SK-N-SH (cell line): ENCODE measurements at regions not wholly inside any gene's neighbourhood (a gene's known extent, or its start where the extent isn't known, plus 50 kb on each side); places are given as distances from the start of the nearest gene placed in this dataset.

Experiments
- CTCF ChIA-PET: fragments of 300-600, 350-600 bp; formaldehyde crosslinking; extraction: SDS; loops from one replicate; lab custom pipeline; 2021; lab: Yijun Ruan, JAX
- POLR2A ChIA-PET: fragments of 350-600 bp; sonication (Branson Sonifier 250); formaldehyde crosslinking; extraction: SDS; loops from one replicate; lab custom pipeline; 2020; ENCODE audit warnings: antibody characterized with exemption, inconsistent platforms; lab: Yijun Ruan, JAX
- DNase-seq: peaks from one replicate; pipeline ENCODE4 v3.0.0; 2012
- H2AFZ ChIP-seq: fragments of 200-600 bp; sonication (generic); 2 replicates; pipeline ENCODE4 v1.8.1; 2016; ENCODE audit warnings: antibody characterized with exemption, mild to moderate bottlenecking, low read depth
- H3F3A ChIP-seq: fragments of 200-600 bp; sonication (generic); replicated peaks from 2 replicates; pipeline ENCODE3; 2016; ENCODE audit warnings: antibody characterized with exemption, mild to moderate bottlenecking; ENCODE audit not compliant: insufficient read depth
- H3K27ac ChIP-seq, 2 experiments: fragments of 200-500 bp in 1 of 2; fragments of 200-600 bp in 1 of 2; sonication (Bioruptor generic) in 1 of 2; sonication (generic), shearing (Covaris generic) in 1 of 2; 2 replicates each; pipeline versions ENCODE4 v1.5.1 to v1.6.1; 2014 to 2016; ENCODE audit warnings: low read depth in 2 of 2, inconsistent platforms in 1 of 2, low read length in 1 of 2, mild to moderate bottlenecking in 1 of 2, mixed read lengths in 1 of 2
- H3K27me3 ChIP-seq: fragments of 200-600 bp; sonication (generic), shearing (Covaris generic); 2 replicates; pipeline ENCODE4 v1.6.1; 2016; ENCODE audit warnings: mixed run types; ENCODE audit not compliant: insufficient read depth
- H3K36me3 ChIP-seq, 2 experiments: fragments of 200-500 bp in 1 of 2; fragments of 200-600 bp in 1 of 2; sonication (Bioruptor generic) in 1 of 2; sonication (generic) in 1 of 2; replicated peaks in 1 of 2; 2 replicates each; pipeline versions ENCODE3 to v1.5.1; 2014 to 2016; ENCODE audit warnings: low read length in 1 of 2, mild to moderate bottlenecking in 1 of 2; ENCODE audit not compliant: insufficient read depth in 2 of 2, control insufficient read depth in 1 of 2
- H3K4me1 ChIP-seq, 2 experiments: fragments of 200-500 bp in 1 of 2; fragments of 200-600 bp in 1 of 2; sonication (Bioruptor generic) in 1 of 2; sonication (generic), shearing (Covaris generic) in 1 of 2; 2 replicates each; pipeline versions ENCODE4 v1.5.1 to v1.6.1; 2014 to 2016; ENCODE audit warnings: low read depth in 1 of 2, low read length in 1 of 2, mixed run types in 1 of 2; ENCODE audit not compliant: insufficient read depth in 2 of 2, control insufficient read depth in 1 of 2
- H3K4me2 ChIP-seq: fragments of 200-600 bp; sonication (generic), shearing (Covaris generic); 2 replicates; pipeline ENCODE4 v1.6.1; 2017; ENCODE audit warnings: mixed run types
- H3K4me3 ChIP-seq, 2 experiments: fragments of 200-500 bp in 1 of 2; fragments of 200-600 bp in 1 of 2; sonication (Bioruptor generic) in 1 of 2; sonication (generic), shearing (Covaris generic) in 1 of 2; 2 replicates each; pipeline versions ENCODE4 v1.5.1 to v1.8.1; 2014 to 2016; ENCODE audit warnings: low read depth in 2 of 2, inconsistent platforms in 1 of 2, low read length in 1 of 2, mild to moderate bottlenecking in 1 of 2, mixed read lengths in 1 of 2, moderate library complexity in 1 of 2
- H3K79me2 ChIP-seq: fragments of 200-600 bp; sonication (generic); 2 replicates; pipeline ENCODE4 v1.8.1; 2017; ENCODE audit warnings: mild to moderate bottlenecking; ENCODE audit not compliant: insufficient read depth
- H3K9ac ChIP-seq: fragments of 200-600 bp; sonication (generic); 2 replicates; pipeline ENCODE4 v1.6.1; 2017; ENCODE audit warnings: mixed run types
- H3K9me2 ChIP-seq: fragments of 200-600 bp; sonication (generic); 2 replicates; pipeline ENCODE4 v1.6.1; 2017; ENCODE audit warnings: mixed run types
- H3K9me3 ChIP-seq: fragments of 200-600 bp; sonication (generic); 2 replicates; pipeline ENCODE4 v1.6.1; 2017; ENCODE audit warnings: mixed run types, mild to moderate bottlenecking, moderate library complexity
- H4K20me1 ChIP-seq: fragments of 200-600 bp; sonication (generic); 2 replicates; pipeline ENCODE4 v1.6.1; 2017; ENCODE audit warnings: mild to moderate bottlenecking, mixed run types; ENCODE audit not compliant: insufficient read depth
- ELF1 ChIP-seq: IDR thresholded peaks from 2 replicates; pipeline ENCODE4 v1.4.0; 2012
- EZH2phosphoT487 ChIP-seq: fragments of 200-600 bp; sonication (generic); IDR thresholded peaks from 2 replicates; pipeline ENCODE4 v1.6.1; 2017; ENCODE audit warnings: low read depth, mixed run types, mild to moderate bottlenecking, antibody characterized with exemption, moderate library complexity, borderline replicate concordance
- FOXJ3 ChIP-seq: sonication (generic); formaldehyde crosslinking; IDR thresholded peaks from 2 replicates; pipeline ENCODE4 v1.5.1; 2020; ENCODE audit warnings: mild to moderate bottlenecking, missing genetic modification reagents
- GABPA ChIP-seq: IDR thresholded peaks from 2 replicates; pipeline ENCODE4 v1.4.0; 2012; ENCODE audit warnings: low read depth, mild to moderate bottlenecking
- JUND ChIP-seq: IDR thresholded peaks from 2 replicates; pipeline ENCODE4 v1.4.0; 2012
- MAX ChIP-seq: IDR thresholded peaks from 2 replicates; pipeline ENCODE4 v1.4.0; 2012; ENCODE audit warnings: low read depth
- NFIC ChIP-seq: IDR thresholded peaks from 2 replicates; pipeline ENCODE4 v1.4.0; 2012; ENCODE audit warnings: borderline replicate concordance
- RAD21 ChIP-seq: IDR thresholded peaks from 2 replicates; pipeline ENCODE4 v1.6.1; 2012; ENCODE audit warnings: mild to moderate bottlenecking, low read length
- RCOR1 ChIP-seq: fragments of 150-350 bp; IDR thresholded peaks from 2 replicates; pipeline ENCODE4 v1.6.1; 2017; ENCODE audit warnings: antibody characterized with exemption, low read length
- RXRA ChIP-seq: IDR thresholded peaks from 2 replicates; pipeline ENCODE4 v1.4.0; 2012; ENCODE audit warnings: low read depth, mild to moderate bottlenecking, borderline replicate concordance
- SIN3A ChIP-seq: IDR thresholded peaks from 2 replicates; pipeline ENCODE4 v1.6.1; 2012; ENCODE audit warnings: low read depth, mild to moderate bottlenecking, low read length, moderate library complexity, borderline replicate concordance
- SMC3 ChIP-seq: IDR thresholded peaks from 2 replicates; pipeline ENCODE4 v1.6.1; 2012; ENCODE audit warnings: low read depth, low read length, improper control_type of control experiment
- TCF12 ChIP-seq: IDR thresholded peaks from 2 replicates; pipeline ENCODE4 v1.4.0; 2012
- USF1 ChIP-seq: IDR thresholded peaks from 2 replicates; pipeline ENCODE4 v1.4.0; 2012; ENCODE audit warnings: low read depth, borderline replicate concordance
- USF2 ChIP-seq: fragments of 150-350 bp; IDR thresholded peaks from 2 replicates; pipeline ENCODE4 v1.6.1; 2017; ENCODE audit warnings: antibody characterized with exemption, low read length, low read depth, borderline replicate concordance
- WGBS: methylation state at CpG from one replicate; pipeline ENCODE4 v1.1.6; 2017; ENCODE audit warnings: low lambda C conversion rate; 5-methylcytosine and 5-hydroxymethylcytosine counted together
- TF ChIP-seq, protein P1 (sequence below): IDR thresholded peaks from 2 replicates; pipeline ENCODE4 v1.4.0; 2012; ENCODE audit warnings: low read depth, borderline replicate concordance
- TF ChIP-seq, protein P2 (sequence below): IDR thresholded peaks from 2 replicates; pipeline ENCODE4; 2012
- TF ChIP-seq, protein P3 (sequence below): fragments of 200-600 bp; sonication (generic); IDR thresholded peaks from 2 replicates; pipeline ENCODE4 v1.6.1; 2017; ENCODE audit warnings: antibody characterized with exemption, mild to moderate bottlenecking, moderate library complexity

DNA sequence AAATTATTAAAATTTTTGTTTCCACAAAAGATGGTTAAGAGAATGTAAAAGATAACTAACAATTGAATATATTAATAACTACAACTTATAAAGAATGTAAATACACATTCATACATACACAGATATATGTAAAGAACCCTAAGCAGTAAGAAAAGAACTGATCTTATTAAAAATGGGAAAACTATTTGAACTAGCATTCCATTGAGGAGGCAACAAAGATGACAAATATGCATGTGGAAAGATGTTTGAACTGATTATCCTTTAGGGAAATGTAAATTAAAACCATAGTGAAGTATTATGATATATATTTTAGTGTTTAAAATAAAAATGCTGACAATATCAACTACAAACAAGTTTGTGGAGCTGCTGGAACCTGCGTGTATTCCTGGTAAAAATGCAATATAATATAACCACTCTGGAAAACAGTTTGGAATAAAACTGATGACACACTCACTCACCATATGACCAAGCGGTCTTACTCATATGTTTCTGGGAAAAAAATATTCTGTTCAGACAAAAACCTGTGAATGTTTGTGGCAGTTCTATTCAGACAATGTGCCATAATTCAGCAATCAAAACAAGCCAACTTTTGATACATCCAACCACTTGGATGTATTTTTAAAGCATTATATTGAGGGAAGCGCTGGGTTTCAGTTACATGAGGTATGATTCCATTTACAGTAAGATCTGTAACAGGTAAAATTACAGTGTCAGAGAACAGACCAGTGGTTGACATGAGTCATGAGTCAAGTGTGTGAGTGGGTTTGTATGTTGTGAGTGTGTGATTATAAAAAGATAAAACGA is 694.4 kb upstream of the SLITRK5 start:
- Histone ChIP-seq H3K9me2 (no peaks in the 10 kb centered on the region; the same call in 1 of the 2 replicates), H2AFZ (no peak overlapping the region), H3K4me3 (no peak overlapping the region), H3K4me1 (no peaks in the 10 kb centered on the region), H3K79me2 (no peaks in the 10 kb centered on the region), H4K20me1 (no peaks in the 10 kb centered on the region), H3F3A (no peaks in the 10 kb centered on the region), H3K27ac (no peak overlapping the region), H3K4me2 (no peak overlapping the region), H3K36me3 (no peaks in the 10 kb centered on the region), H3K27me3 (no peaks in the 10 kb centered on the region), H3K9ac (no peak overlapping the region), H3K9me3 (no peaks in the 10 kb centered on the region)
- POLR2A ChIA-PET = no interaction called here
- CTCF ChIA-PET = no interaction called here
- WGBS = 14% methylated on average over 4 of the region's 4 CpGs
- DNase-seq = no peak
- TF ChIP-seq, protein P1, sequence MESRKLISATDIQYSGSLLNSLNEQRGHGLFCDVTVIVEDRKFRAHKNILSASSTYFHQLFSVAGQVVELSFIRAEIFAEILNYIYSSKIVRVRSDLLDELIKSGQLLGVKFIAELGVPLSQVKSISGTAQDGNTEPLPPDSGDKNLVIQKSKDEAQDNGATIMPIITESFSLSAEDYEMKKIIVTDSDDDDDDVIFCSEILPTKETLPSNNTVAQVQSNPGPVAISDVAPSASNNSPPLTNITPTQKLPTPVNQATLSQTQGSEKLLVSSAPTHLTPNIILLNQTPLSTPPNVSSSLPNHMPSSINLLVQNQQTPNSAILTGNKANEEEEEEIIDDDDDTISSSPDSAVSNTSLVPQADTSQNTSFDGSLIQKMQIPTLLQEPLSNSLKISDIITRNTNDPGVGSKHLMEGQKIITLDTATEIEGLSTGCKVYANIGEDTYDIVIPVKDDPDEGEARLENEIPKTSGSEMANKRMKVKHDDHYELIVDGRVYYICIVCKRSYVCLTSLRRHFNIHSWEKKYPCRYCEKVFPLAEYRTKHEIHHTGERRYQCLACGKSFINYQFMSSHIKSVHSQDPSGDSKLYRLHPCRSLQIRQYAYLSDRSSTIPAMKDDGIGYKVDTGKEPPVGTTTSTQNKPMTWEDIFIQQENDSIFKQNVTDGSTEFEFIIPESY = no peak
- TF ChIP-seq RAD21 = no peak
- TF ChIP-seq, all 33 proteins: peak for 0

- H3K4me3 ChIP-seq = no peak overlapping the region
- CTCF ChIA-PET = no interaction called here
- no peak overlapping the region for H3K27ac ChIP-seq
- H3K9ac ChIP-seq = no peak overlapping the region
- no peak for DNase-seq
- H3K79me2 ChIP-seq = no peaks in the 10 kb centered on the region
- H3K27me3 ChIP-seq = no peaks in the 10 kb centered on the region
- no peaks in the 10 kb centered on the region for H3K36me3 ChIP-seq
- H3K9me3 ChIP-seq = no peaks in the 10 kb centered on the region
- H3K4me2 ChIP-seq = no peak overlapping the region
- no peaks in the 10 kb centered on the region; the same call in 1 of the 2 replicates for H3K9me2 ChIP-seq
- H4K20me1 ChIP-seq = no peaks in the 10 kb centered on the region
- WGBS = 0% methylated on average over 4 of the region's 4 CpGs
- POLR2A ChIA-PET = no interaction called here
- no peaks in the 10 kb centered on the region for H3F3A ChIP-seq
- no peak for TF ChIP-seq SIN3A
- TF ChIP-seq JUND = no peak
- no peak for TF ChIP-seq NFIC
- TF ChIP-seq RXRA = no peak
- TF ChIP-seq, protein P2, sequence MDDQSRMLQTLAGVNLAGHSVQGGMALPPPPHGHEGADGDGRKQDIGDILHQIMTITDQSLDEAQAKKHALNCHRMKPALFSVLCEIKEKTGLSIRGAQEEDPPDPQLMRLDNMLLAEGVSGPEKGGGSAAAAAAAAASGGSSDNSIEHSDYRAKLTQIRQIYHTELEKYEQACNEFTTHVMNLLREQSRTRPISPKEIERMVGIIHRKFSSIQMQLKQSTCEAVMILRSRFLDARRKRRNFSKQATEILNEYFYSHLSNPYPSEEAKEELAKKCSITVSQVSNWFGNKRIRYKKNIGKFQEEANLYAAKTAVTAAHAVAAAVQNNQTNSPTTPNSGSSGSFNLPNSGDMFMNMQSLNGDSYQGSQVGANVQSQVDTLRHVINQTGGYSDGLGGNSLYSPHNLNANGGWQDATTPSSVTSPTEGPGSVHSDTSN = no peak
- no peak for TF ChIP-seq USF2
- no peak for TF ChIP-seq SMC3
- TF ChIP-seq FOXJ3 (CRISPR knock-in tag) = no peak
- no peak for TF ChIP-seq EZH2phosphoT487
- no peak for TF ChIP-seq USF1
- TF ChIP-seq RCOR1 = no peak
- TF ChIP-seq GABPA = no peak
- TF ChIP-seq, protein P3, sequence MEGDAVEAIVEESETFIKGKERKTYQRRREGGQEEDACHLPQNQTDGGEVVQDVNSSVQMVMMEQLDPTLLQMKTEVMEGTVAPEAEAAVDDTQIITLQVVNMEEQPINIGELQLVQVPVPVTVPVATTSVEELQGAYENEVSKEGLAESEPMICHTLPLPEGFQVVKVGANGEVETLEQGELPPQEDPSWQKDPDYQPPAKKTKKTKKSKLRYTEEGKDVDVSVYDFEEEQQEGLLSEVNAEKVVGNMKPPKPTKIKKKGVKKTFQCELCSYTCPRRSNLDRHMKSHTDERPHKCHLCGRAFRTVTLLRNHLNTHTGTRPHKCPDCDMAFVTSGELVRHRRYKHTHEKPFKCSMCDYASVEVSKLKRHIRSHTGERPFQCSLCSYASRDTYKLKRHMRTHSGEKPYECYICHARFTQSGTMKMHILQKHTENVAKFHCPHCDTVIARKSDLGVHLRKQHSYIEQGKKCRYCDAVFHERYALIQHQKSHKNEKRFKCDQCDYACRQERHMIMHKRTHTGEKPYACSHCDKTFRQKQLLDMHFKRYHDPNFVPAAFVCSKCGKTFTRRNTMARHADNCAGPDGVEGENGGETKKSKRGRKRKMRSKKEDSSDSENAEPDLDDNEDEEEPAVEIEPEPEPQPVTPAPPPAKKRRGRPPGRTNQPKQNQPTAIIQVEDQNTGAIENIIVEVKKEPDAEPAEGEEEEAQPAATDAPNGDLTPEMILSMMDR = no peak
- TF ChIP-seq, protein P1 = no peak
- TF ChIP-seq MAX = no peak
- no peak for TF ChIP-seq TCF12
- no peak for TF ChIP-seq ELF1
- no peaks in the 10 kb centered on the region for H3K4me1 ChIP-seq
- no peak overlapping the region for H2AFZ ChIP-seq
Measured at GRCh38 chr13:86986448-86986847, 684.7 kb upstream of the SLITRK5 start.
